ENCODE measurements at regions not wholly inside any gene's neighbourhood (a gene's known extent, or its start where the extent isn't known, plus 50 kb on each side); places are given as distances from the start of the nearest gene placed in this dataset.

GRCh38 chr17:54493691-54494090 lies 407.0 kb upstream of the TOM1L1 start:
- DNase-seq (ENCODE audit: low read depth): no peak
- no peak overlapping the region for H3K4me3 ChIP-seq (ENCODE audit: low read length)
- no peak for TF ChIP-seq CTCF (conservative IDR thresholded peaks at IDR 0.05; ENCODE audit: low read depth, low read length)

GRCh38 chr17:54494721-54495715 lies 405.6 kb upstream of the TOM1L1 start:
- H3K4me3 ChIP-seq (ENCODE audit: low read length): no peak overlapping the region
- no peak for DNase-seq (ENCODE audit: low read depth)

GRCh38 chr17:54505404-54505803 lies 395.2 kb upstream of the TOM1L1 start:
- no peak for TF ChIP-seq CTCF (conservative IDR thresholded peaks at IDR 0.05; ENCODE audit: low read depth, low read length)
- H3K4me3 ChIP-seq (ENCODE audit: low read length): no peak overlapping the region
- DNase-seq (ENCODE audit: low read depth): no peak

More at GRCh38 chr17:54494721-54495715, 405.6 kb upstream of the TOM1L1 start:
- no peak for TF ChIP-seq CTCF (conservative IDR thresholded peaks at IDR 0.05; ENCODE audit: low read depth, low read length)

- H3K4me3 ChIP-seq (ENCODE audit: low read length): no peak overlapping the region
- no peak for DNase-seq (ENCODE audit: low read depth)
- no peak for TF ChIP-seq CTCF (conservative IDR thresholded peaks at IDR 0.05; ENCODE audit: low read depth, low read length)
These were observed 381.9 kb upstream of the TOM1L1 start for GRCh38 chr17:54518706-54519105.

GRCh38 chr17:54521137-54521536 lies 379.5 kb upstream of the TOM1L1 start:
- no peak for DNase-seq (ENCODE audit: low read depth)
- no peak for TF ChIP-seq CTCF (conservative IDR thresholded peaks at IDR 0.05; ENCODE audit: low read depth, low read length)
- H3K4me3 ChIP-seq (ENCODE audit: low read length): no peak overlapping the region

- no peak for DNase-seq (ENCODE audit: low read depth)
- no peak for TF ChIP-seq CTCF (conservative IDR thresholded peaks at IDR 0.05; ENCODE audit: low read depth, low read length)
- H3K4me3 ChIP-seq (ENCODE audit: low read length): no peak overlapping the region
These were observed 376.2 kb upstream of the TOM1L1 start for GRCh38 chr17:54524501-54524900.

- DNase-seq (ENCODE audit: low read depth): no peak
- no peak for TF ChIP-seq CTCF (conservative IDR thresholded peaks at IDR 0.05; ENCODE audit: low read depth, low read length)
These were observed 372.7 kb upstream of the TOM1L1 start for GRCh38 chr17:54527941-54528340.

More at GRCh38 chr17:54527941-54528340, 372.7 kb upstream of the TOM1L1 start:
- H3K4me3 ChIP-seq (ENCODE audit: low read length): no peak overlapping the region
